Nephron (organoid): ENCODE measurements at regions not wholly inside any gene's neighbourhood (a gene's known extent, or its start where the extent isn't known, plus 50 kb on each side); places are given as distances from the start of the nearest gene placed in this dataset.

ENCODE experiments used
- H3K27ac Mint-ChIP-seq, 3 experiments: 2 replicates each; pipeline ENCODE4 v1.8.0; 2020; ENCODE audit warnings: mixed read lengths in 3 of 3, mild to moderate bottlenecking in 2 of 3, moderate library complexity in 1 of 3
- H3K27me3 Mint-ChIP-seq: 2 replicates; pipeline ENCODE4 v1.8.0; 2021; ENCODE audit warnings: low read depth, mild to moderate bottlenecking, moderate library complexity, mixed read lengths
- H3K36me3 Mint-ChIP-seq: 2 replicates; pipeline ENCODE4 v1.8.0; 2020; ENCODE audit warnings: low read depth, mixed read lengths
- H3K4me1 Mint-ChIP-seq: 2 replicates; pipeline ENCODE4 v1.8.0; 2020; ENCODE audit warnings: mixed read lengths
- H3K4me3 Mint-ChIP-seq, 3 experiments: 2 replicates each; pipeline ENCODE4 v1.8.0; 2020; ENCODE audit warnings: mild to moderate bottlenecking in 3 of 3, mixed read lengths in 3 of 3, moderate library complexity in 2 of 3
- H3K9me3 Mint-ChIP-seq: 2 replicates; pipeline ENCODE4 v1.8.0; 2020; ENCODE audit warnings: mixed read lengths
- TF ChIP-seq, protein P1 (sequence below), 3 experiments: fragments of 200-600 bp; sonication (generic); IDR thresholded peaks; one replicate each; pipeline ENCODE4 v1.5.0; 2021; ENCODE audit warnings: antibody characterized with exemption in 3 of 3; ENCODE audit not compliant: unreplicated experiment in 3 of 3

DNA sequence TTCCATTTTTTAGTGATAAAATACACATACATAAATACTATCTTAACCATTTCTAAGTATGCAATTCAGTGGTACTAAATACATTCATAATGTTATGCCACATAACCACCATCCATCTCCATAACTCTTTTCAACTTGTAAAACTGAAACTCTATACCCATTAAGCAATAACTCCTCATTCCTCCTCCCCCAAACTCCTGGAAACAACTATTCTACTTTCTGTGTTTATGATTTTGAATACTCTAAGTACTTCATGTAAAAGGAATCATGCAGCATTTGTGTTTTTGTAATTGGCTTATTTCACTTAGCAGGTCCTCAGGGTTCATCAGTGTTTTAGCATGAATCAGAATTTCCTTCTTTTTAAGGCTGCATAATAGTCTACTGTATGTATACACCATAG lies 131.8 kb downstream of the TES start:
- TF ChIP-seq, protein P1, sequence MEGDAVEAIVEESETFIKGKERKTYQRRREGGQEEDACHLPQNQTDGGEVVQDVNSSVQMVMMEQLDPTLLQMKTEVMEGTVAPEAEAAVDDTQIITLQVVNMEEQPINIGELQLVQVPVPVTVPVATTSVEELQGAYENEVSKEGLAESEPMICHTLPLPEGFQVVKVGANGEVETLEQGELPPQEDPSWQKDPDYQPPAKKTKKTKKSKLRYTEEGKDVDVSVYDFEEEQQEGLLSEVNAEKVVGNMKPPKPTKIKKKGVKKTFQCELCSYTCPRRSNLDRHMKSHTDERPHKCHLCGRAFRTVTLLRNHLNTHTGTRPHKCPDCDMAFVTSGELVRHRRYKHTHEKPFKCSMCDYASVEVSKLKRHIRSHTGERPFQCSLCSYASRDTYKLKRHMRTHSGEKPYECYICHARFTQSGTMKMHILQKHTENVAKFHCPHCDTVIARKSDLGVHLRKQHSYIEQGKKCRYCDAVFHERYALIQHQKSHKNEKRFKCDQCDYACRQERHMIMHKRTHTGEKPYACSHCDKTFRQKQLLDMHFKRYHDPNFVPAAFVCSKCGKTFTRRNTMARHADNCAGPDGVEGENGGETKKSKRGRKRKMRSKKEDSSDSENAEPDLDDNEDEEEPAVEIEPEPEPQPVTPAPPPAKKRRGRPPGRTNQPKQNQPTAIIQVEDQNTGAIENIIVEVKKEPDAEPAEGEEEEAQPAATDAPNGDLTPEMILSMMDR (IDR thresholded peaks at IDR 0.05; ENCODE audit: unreplicated experiment in 3 of 3), result no peak
- H3K27me3 Mint-ChIP-seq, result no peaks in the 10 kb centered on the region
- H3K27ac Mint-ChIP-seq, result no peak overlapping the region
- no peak overlapping the region for H3K4me3 Mint-ChIP-seq
- peaks cover 9% of the 10 kb centered on the region for H3K4me1 Mint-ChIP-seq
- H3K36me3 Mint-ChIP-seq, result no peaks in the 10 kb centered on the region
- peaks cover 5% of the 10 kb centered on the region for H3K9me3 Mint-ChIP-seq

DNA sequence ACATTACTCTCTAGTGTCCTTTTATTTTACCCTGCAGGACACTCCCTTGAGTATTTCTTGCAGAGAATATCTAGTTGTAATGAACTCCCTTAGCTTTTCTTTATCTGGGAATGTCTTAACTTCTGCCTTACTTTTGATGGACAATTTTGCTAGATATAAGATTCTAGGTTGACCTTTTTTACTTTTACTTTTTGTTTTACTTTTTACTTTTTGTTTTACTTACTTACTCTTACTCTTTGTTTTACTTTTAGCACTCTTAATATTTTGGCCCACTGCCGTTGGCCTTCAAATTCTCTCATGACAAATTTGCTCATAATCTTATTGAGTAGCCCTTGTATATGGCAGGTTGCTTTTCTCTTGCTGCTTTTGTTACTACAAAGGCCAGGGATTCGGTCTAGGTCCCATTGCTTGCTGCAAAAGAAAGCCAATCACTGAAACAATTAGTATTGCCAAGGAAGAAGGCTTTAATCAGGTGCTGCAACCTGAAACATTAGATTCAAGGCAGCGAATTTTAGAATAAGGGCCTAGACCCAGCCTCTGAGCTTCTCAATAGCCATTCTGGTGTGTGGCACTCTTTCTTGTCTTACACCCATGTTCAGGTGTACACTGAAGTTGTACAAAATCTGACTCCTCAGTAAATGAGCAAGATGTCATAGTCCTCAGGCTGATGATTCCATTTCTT lies 137.0 kb downstream of the TES start:
- no peaks in the 10 kb centered on the region for H3K27me3 Mint-ChIP-seq
- H3K27ac Mint-ChIP-seq, result no peak overlapping the region
- no peaks in the 10 kb centered on the region for H3K4me1 Mint-ChIP-seq
- TF ChIP-seq, protein P1 (IDR thresholded peaks at IDR 0.05; ENCODE audit: unreplicated experiment in 3 of 3), result no peak
- H3K9me3 Mint-ChIP-seq, result peaks cover 16% of the 10 kb centered on the region
- peaks cover 3% of the 10 kb centered on the region for H3K36me3 Mint-ChIP-seq
- no peak overlapping the region for H3K4me3 Mint-ChIP-seq

DNA sequence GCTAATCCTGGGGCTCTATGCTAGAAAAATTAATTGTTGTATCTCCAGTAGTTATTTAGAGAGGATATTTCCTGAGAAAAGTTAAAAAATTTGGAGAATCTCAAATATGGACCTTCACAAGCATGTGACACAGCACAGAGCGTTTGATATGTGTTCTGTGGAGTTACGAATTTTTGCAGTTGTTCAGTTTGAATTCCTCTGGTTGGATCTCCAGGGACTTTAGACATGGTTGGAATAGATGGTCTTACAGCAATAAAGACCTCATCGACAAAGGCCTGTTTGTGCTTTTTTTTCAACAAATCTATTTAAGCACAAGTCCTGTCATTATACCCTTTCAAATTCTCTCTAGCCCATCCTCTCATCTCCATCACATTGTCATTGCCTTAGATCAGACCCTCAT lies 138.0 kb downstream of the TES start:
- peaks cover 3% of the 10 kb centered on the region for H3K36me3 Mint-ChIP-seq
- no peaks in the 10 kb centered on the region for H3K4me1 Mint-ChIP-seq
- H3K27ac Mint-ChIP-seq, result no peak overlapping the region
- TF ChIP-seq, protein P1 (IDR thresholded peaks at IDR 0.05; ENCODE audit: unreplicated experiment in 3 of 3), result no peak
- H3K27me3 Mint-ChIP-seq, result no peaks in the 10 kb centered on the region
- H3K9me3 Mint-ChIP-seq, result peaks cover 16% of the 10 kb centered on the region
- no peak overlapping the region for H3K4me3 Mint-ChIP-seq

DNA sequence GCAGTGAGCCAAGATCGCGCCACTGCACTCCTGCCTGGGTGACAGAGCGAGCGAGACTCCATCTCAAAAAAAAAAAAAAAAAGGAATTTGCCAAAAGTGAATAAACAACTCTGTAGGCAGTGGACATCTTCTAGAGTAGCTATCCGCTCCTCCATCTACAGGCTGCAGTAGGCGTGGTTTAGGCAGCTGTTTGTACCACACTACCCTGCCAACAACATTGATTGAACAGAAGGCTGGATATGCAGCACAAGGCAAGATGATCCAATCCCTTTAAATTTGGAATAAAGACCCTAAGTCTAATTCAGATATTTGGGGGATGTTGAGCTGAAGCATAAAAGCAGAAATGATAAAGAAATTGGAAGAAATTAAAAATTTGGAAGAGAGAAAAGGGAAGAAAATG lies 141.6 kb downstream of the TES start:
- peaks cover 12% of the 10 kb centered on the region for H3K9me3 Mint-ChIP-seq
- H3K4me1 Mint-ChIP-seq, result peaks cover 32% of the 10 kb centered on the region
- peaks cover 3% of the 10 kb centered on the region for H3K36me3 Mint-ChIP-seq
- no peak overlapping the region for H3K4me3 Mint-ChIP-seq
- TF ChIP-seq, protein P1 (IDR thresholded peaks at IDR 0.05; ENCODE audit: unreplicated experiment in 3 of 3), result no peak
- peak overlapping the region in 1 of 3 experiments; percentile 35 for H3K27ac Mint-ChIP-seq
- H3K27me3 Mint-ChIP-seq, result no peaks in the 10 kb centered on the region

DNA sequence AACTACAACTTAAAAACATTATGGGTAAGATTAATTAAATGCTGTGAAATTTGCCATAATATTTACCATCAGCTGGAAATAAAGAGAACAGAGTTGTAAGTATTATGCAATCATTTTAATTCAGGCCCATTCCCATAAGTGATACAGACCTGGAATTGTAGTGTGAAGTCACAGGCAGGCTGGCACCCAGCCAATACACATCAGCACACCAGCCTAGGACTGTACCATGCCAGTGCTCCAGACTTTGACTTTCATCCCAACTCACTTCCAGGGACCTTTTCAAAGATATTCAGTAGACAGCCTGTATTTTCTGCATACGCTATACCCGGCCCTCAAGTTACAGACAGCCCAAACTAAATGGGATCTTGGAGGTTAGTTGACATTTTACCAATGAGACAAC lies 143.3 kb downstream of the TES start:
- Mint-ChIP-seq H3K27ac (peak overlapping the region; percentile 76 to 85 (median 83)), H3K36me3 (no peaks in the 10 kb centered on the region), H3K4me1 (peaks cover 42% of the 10 kb centered on the region), H3K9me3 (peaks cover 4% of the 10 kb centered on the region), H3K27me3 (no peaks in the 10 kb centered on the region), H3K4me3 (no peak overlapping the region)
- TF ChIP-seq, protein P1 (IDR thresholded peaks at IDR 0.05; ENCODE audit: unreplicated experiment in 3 of 3), result no peak

DNA sequence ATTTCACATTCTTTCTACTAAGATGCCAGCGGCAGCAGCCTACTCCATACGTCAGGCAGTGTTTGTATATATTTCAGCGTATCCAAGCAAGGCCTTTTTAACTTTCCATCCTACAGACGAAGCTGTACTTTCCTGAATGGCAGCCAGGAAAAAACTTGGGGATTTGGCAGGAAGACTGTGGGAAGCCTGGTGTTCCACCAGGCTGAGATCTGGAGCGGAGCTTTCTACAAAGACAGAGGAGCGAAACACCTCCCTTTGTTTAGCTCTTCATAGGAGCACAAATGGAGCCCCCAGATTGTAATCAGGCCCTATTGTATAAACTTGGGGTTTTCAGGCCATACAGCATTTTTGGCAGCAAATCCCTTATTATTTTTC lies 143.8 kb downstream of the TES start:
- Mint-ChIP-seq H3K27me3 (no peaks in the 10 kb centered on the region), H3K4me1 (peaks cover 42% of the 10 kb centered on the region), H3K4me3 (peak overlapping the region in 1 of 3 experiments; percentile 50), H3K9me3 (no peaks in the 10 kb centered on the region), H3K36me3 (no peaks in the 10 kb centered on the region), H3K27ac (peak overlapping the region; percentile 76 to 85 (median 83))
- TF ChIP-seq, protein P1 (IDR thresholded peaks at IDR 0.05; ENCODE audit: unreplicated experiment in 3 of 3), result no peak
